GM18499 (cell line): ENCODE measurements at regions not wholly inside any gene's neighbourhood (a gene's known extent, or its start where the extent isn't known, plus 50 kb on each side); places are given as distances from the start of the nearest gene placed in this dataset.

Source experiments
- ATAC-seq: cut with Tn5 transposase; IDR thresholded peaks from one replicate; pipeline ENCODE4 v1.9.1; 2021; ENCODE audit warnings: moderate number of reproducible peaks; ENCODE audit not compliant: insufficient read depth, unreplicated experiment

DNA sequence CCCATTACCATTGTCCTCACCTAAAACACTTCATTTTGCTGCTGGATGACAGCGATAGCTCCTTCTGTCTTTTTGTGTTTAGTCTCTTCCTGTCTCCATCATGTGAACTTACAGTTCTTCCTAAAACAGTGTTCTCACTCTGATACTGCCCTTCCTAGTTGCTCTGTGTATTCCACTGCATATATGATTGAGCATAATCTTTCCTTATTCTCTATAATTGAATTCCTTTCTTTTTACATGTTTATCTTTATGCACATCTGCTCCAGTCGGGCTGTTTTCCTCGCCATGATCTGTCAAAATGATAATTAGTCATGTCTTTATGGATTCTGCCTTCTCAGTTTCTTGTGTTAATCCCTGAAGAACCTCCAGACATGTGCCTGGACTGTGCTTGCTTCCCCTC is 405.1 kb upstream of the SEMA6D start:
- ATAC-seq: no peak

DNA sequence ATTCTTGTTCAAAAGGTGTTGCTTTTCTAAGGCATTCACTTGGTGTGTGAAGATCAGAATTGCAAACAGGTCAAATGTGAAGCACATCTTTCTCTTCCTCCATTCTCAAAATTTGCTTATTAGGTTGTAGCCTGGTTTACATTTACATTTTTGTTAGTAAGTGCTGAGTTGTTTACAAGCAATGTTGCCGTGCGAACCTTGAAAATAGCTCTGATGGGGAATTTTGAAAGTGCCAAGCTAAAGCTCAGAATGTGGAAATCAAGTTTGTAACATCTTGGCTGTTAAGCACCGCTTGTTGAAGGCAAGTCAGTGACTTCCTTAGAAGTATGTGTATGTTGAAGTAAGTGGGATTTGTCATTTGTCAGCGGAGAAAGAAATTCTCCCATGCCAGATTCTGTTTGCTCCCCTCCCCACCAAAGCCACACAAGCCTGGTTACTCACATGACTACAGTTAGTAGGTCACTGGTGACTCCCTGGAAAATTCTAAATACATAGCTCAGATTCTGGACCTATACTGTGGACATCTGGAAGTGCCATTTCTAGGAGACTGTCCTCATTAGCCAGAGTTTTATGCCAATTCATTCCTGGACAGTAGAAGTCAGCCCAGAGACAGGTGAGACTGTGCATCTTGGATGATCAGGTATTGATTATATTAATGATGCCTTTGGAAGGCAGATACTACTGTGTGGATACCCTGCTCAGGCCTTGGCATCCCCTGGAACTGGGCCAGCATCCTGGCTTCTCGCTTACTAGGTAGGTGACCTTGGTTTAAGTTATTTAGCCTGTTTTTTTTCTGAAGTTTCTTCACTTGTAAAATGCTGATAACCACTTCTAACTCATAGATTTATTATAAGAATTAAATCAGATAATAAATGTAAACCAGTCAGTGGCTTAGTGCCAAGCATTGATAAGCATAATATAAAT is 390.6 kb upstream of the SEMA6D start:
- no peak for ATAC-seq

DNA sequence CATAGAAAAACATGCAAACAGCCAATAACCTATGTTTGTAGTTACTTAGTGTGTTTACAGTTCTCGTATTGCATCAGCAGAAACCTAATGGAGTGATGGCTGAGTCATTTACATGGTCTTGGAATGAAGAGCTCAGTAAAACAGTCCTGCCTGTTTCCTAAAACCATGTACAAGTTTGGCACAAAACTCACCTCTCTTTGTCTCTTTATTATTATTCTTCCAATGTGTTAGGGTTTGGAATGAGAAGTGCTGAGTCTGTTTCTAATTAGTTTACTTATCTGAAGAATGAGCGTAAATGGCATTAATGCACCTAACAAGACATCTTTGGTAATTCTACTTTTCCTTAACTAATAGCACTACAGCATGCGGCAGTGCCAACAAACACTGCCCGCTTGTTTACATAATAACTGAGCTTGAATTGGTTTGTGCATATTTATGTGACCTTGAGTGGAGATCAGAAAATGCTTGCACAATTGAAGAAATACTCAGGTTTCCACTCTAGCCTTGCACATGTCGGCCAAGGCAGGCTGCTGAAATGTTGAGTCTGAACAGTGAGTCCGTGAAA is 385.4 kb upstream of the SEMA6D start:
- no peak for ATAC-seq

DNA sequence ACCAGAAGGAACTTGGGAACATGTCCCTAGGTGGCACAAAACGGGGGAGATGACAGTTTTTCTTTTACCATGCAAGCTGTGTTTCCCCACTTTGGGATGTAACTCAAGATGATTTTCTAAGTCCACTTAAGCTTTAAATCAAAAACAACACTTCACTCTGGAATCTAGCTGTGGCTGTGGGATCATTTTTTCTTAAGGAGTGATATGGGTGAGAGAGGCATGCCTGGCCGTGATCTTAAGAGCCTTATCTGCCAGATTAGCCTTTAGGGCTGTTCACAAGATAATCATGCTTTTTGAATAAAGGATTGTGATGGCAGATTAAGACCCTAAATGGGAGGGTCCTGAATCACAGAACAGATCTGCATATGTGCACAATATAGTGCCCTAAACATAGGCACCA is 384.8 kb upstream of the SEMA6D start:
- no peak for ATAC-seq

DNA sequence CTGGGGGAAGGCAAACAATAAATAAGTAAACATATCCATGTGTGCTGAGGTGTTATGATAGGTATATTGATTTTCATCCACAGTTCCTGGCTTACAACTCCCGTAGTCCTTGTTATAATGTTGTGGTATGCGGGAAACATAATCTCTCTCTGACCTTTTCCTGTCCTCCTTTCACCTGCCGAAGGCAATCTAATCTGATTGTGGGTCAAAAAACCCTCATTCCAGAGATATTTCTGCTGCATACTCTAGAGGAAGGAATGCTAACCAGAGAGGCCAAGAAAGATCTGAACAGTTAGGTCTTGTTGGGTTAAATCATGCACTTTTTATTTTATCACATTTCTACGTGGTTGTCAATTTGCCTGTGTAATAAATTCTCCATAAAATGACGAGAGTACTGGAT is 383.6 kb upstream of the SEMA6D start:
- ATAC-seq: no peak

DNA sequence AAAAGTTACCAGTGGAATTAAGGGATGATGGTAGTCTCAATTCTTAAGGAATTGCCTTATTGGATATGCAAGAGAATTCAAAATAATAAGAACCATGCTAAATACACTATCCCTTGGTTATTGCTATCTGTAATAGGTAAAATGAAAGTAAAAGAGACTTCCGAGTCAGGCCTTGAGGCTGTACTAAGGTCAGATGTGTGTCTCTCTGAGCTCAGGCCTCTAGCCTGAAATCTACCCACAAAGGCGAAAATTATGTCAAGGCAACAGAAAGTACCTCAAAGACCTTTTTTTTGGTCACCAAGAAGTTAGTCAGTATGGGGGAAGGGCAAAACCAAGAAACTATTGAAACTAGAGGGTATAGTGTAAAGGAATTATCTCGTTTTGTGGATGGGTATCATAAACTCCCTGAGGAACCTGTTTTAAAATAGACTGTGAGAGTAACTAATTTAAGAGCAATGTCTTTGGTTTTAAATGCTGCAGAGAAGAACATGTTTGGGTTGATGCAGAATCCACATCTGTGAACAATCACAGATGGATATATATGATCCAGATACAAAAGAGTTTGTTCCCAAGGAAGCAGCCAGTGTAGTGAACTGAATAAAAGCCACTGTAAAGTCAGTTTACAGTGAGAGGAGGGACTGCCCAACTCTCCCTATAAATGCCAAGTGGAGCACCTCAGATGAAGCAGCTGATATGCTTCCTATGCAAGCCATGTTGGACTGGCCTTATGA is 382.3 kb upstream of the SEMA6D start:
- no peak for ATAC-seq

DNA sequence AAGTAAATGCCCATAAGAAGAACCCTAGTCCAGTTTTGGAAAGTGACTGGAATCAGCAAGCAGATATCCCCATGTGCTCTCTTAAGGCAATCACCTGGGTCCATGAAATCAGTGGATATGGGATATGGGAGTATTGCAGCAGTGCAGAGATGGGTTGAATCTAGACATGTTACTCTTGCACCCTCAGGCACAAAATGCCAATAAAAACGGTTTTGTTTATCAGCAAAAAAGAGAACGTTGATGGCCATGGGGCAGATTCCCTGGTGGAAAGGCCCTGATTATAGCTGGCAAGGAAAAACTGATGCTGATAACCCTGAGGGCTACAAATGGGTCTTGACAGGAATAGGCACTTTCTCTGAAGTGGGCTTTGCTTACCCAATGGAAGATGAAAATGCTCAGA is 380.2 kb upstream of the SEMA6D start:
- ATAC-seq: no peak

DNA sequence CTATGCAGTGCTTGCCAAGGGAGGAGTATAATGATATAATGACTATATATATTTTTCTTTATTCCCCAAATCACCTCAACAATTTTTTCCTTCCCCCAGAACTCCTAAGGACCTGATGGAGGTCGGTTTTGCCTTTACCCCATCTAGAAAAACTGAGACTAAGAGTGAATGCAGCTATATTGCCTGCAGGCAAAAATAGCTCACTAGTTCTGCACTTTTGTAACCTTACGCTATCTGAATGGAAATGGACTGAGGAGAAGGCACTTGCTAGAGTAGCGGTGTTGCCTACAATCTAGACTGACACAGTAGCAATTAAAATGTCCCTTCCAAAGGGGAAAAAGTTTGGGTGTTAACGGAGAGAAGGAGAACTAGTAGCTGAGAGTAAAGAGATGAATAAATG is 379.5 kb upstream of the SEMA6D start:
- ATAC-seq: no peak

DNA sequence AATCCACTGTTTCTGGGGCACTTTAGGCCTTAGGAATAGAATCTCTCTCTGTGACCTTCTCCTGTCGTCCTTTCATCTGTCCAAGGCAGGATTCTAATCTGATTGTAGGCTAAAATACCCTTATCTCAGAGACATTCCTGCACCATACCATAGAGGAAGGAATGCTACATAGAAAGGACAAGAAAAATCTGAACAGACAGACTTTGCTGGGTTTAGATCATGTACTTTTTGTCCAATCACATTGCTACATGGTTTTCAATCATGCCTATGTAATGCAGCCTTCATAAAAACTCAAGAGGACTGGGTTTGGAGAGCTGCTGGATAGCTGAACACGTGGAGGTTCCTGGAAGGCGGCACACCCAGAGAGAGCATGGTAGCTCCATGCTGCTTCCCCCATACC is 378.5 kb upstream of the SEMA6D start:
- ATAC-seq: no peak

DNA sequence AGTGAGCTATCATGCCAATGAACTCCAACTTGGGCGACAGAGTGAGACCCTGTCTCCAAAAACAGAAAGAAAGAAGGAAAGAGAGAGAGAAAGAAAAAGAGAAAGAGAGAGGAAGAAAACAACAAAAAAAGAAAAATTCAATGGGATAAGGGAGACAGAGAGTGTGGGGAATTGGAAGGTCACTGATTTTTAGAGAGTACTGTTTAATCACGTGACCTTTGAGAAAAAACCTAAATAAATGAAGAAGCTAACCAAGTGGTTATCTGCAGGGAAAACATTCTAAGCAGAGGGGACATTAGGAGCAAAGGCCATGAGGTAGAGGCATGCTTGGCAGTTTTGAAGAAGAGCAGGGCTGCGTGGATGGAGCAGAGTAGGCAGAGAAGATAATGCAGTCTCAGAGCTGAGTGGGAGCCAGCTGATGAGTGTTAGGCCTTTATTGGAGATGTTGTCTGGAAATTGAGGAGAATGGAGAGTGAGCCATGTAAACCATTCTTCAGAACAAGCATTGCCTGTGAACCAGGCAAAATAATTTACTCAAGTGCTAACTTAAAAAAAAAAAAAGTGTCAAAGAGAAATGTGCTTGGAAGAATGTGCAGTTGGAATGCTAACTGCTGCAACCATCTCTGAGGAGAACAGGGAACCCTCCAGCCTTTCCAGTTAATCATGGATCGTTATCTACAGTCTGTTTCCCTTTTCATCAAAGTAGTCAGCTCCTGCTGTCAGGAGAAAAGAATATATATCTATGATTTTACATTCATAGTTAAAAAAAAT is 377.3 kb upstream of the SEMA6D start:
- ATAC-seq: no peak

DNA sequence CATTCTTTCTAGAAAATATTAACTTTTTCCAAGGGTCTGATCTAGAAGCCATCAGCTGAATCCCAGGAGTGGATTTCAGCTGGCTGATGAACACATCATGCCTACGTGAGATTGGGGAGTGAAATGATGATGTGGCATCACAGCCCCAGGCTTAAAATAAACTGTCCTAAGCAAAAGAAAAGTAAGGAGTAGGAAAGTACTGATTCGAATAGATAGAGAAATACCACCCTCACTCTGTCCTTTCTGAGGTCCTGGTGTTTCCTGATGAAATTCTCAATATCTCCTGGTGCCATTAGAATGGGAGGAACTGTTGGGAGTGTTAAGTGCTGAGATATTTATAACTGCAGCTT is 376.8 kb upstream of the SEMA6D start:
- ATAC-seq: no peak

DNA sequence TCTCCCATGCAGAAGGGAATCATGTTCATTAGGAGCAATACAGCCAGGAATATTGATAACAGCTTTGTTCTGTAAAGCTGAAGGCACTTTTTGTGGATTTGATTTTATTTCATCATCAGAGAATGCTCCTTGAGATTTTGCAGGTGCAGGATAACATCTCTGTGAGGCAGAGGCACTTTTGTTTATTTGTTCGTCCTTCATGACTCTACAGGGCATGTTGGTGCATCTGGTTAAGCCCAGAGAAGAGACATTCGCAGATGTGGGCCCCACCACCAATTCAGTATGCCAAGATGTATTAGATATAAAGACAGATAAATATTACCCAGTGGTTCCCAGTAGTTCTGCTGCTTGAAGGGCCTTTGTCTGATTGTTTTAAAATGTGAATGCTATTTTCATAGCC is 368.1 kb upstream of the SEMA6D start:
- ATAC-seq: no peak

DNA sequence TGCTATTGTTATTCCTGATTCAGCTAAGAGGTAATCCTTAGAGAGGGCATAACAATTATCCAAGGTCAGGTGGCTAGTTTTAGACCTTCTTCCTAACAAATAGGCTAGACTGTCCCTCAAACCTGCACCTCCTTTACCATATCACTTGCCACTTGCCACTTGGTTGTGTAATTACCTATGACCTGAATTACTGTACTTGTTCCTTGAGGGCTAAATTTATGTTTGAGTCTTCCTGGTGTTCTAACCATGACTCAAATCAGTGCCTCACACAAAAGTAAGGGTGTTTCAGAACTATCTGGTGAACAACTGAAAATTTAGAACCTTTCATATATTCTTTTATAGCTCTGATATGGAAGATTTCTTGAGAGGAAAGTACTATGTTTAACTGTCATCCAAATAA is 365.8 kb upstream of the SEMA6D start:
- ATAC-seq: no peak

DNA sequence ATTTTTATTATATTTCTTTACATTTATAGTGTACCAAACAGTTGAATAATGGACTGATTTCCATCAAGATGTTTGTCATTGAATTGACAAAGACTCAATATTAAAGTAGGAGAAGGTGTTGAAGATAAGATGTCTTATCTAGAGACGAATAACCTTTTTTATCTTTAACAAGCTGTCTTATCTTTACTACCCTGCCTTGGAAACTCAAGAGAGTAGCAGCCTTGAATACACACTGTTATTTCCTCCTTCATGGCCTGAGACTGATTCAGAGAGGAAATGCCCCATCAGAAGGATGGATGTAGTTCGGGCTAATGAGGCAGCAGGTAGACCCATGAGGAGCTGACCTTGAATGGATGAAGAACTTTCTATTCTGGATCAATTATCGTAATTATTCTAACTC is 365.1 kb upstream of the SEMA6D start:
- ATAC-seq: no peak

DNA sequence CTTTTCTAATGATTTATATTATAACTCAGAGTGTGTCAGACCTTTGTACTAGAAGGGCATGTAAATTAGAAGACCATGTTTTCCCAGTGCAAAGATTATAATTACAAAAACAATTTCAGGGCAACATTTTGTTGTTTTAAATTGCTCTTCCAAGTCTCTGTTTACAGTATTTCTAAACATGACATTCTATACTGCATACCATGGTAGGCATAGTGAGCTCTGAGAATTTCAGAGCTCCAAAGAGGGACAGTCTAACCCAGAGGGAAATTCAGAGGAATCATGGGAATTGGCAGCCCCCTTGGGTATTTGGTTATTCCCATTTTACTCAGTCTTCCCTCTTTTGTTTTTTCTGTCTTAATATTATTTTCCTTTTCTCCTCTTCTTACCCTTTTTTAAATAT is 361.5 kb upstream of the SEMA6D start:
- no peak for ATAC-seq

DNA sequence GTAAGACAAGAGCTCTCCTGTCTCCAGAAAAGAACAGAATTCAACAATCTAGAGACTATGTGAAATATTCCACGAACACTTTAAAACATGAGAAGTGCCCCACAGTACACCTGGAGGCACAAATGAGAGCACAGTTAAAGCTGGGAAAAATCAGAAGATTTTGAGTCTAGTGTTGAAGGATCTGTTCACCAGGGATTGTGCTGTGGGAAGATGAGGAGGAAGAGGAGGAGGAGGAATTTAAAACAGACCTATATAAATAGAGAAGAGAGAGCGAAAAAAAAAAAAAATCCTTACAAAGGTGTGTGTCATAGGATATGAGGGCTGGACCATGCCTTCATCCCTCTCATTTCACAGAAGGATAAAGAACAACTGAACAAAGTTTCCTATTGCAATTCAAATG is 361.0 kb upstream of the SEMA6D start:
- no peak for ATAC-seq

DNA sequence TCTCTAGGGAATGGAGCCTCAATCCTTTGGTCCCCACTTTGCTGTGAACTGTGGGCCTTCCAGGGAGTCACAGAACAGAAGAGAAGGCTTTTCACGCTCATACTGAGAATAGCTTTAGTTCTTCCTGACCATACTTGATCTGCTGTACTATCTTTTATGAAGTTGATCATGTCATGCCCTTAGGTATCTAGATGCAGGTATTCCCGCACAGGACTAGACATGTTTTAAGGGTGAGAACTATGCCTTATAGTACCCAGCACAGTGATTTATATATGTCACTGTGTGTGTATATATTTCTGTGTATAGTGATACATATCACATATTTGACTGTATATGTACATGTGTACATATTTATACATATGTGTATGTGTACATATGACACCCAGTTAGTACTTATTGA is 358.4 kb upstream of the SEMA6D start:
- no peak for ATAC-seq

DNA sequence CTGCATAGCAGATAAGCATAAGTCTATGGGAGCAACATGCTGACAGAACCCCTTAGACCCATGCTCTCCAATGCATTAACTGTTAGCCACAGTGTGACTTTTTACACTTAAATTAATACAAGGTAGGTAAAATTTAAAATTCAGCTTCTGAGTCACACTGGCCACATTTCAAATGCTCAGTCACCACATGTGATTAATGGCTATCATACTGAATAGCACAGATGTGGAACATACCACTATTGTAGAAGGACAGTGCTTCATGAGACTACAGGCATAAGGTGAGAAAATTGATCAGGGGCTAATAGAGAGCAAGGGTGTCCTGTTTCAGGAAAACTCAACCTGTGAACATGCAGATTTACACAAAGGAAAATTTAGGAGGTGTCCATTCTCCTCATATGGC is 357.0 kb upstream of the SEMA6D start:
- ATAC-seq: no peak

DNA sequence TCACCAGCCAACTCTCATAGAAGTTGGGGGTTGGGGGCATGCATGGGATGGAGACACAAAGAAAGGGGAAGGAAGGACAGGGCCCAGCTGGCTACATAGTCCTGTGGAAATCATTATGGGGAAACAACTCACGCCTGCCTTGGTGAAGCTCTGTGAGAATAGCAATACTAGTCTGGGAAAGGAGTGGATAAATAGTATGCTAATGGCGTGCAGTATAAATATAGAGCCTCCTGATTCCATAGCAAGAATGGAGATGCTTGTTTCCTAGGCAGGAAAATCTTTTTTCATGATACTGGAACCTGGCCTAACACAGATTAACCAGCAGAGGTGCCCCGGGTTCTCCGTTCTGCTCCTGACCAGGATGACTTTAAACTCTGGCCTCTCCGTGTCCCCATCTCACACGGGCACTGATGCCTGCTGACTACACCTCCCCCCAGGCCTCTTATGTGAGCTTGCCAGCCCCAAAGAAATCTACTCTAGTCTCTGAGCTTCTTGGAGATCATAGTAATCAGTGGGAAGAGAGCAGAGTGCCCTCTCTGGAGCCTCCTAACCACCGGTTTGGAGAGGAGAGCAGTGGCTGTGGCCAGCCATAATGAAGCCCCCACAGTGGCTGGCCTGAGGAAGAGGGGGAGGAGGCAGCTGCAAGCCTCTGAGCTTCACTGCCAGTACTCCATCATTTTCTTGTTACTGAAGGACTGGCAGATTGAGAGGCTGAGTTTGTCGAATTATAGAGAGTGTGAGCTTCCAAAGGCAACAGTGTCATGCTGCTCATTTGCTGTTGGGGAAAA is 355.0 kb upstream of the SEMA6D start:
- ATAC-seq: no peak

DNA sequence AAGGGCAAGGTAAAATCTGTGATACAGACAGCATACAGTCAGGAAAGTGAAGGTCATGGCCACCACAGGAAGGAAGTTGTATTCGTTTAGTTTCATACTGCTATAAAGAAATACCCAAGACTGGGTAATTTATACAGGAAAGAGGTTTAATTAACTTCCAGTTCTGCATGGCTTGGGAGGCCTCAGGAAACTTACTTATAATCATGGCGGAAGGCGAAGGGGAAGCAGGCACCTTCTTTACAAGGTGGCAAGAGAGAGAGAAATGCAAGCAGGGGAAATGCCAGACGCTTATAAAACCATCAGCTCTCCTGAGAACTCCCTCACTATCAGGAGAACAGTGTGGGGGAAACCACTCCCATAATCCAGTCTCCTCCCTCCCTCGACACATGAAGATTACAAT is 353.7 kb upstream of the SEMA6D start:
- ATAC-seq: no peak
